GM13976 (cell line): ENCODE measurements at regions not wholly inside any gene's neighbourhood (a gene's known extent, or its start where the extent isn't known, plus 50 kb on each side); places are given as distances from the start of the nearest gene placed in this dataset.
"Not testable (repeated sequence)": the region's sequence is repeated elsewhere in the genome, so short reads cannot be mapped to it uniquely, and the experiment has no call there.

Experiments
- DNase-seq: peaks from one replicate; pipeline ENCODE4 v3.0.0; 2012; ENCODE audit warnings: low spot score
- in situ Hi-C: fragments of 300-500 bp; cut with MboI; formaldehyde crosslinking; loops from one replicate; pipeline ENCODE4 v1.12.0; 2022; ENCODE audit warnings: low sequenced_read_pairs, mixed read lengths, inconsistent platforms; ENCODE audit not compliant: unreplicated experiment
- TF ChIP-seq, protein P1 (sequence below): IDR thresholded peaks from 2 replicates; pipeline ENCODE4 v1.5.1; 2012; ENCODE audit warnings: borderline replicate concordance, mild to moderate bottlenecking; ENCODE audit not compliant: insufficient read depth; ENCODE audit errors: extremely low read depth, missing control alignments, control extremely low read depth

- in situ Hi-C loops: no loop called here
- DNase-seq: no peak
- TF ChIP-seq, protein P1, sequence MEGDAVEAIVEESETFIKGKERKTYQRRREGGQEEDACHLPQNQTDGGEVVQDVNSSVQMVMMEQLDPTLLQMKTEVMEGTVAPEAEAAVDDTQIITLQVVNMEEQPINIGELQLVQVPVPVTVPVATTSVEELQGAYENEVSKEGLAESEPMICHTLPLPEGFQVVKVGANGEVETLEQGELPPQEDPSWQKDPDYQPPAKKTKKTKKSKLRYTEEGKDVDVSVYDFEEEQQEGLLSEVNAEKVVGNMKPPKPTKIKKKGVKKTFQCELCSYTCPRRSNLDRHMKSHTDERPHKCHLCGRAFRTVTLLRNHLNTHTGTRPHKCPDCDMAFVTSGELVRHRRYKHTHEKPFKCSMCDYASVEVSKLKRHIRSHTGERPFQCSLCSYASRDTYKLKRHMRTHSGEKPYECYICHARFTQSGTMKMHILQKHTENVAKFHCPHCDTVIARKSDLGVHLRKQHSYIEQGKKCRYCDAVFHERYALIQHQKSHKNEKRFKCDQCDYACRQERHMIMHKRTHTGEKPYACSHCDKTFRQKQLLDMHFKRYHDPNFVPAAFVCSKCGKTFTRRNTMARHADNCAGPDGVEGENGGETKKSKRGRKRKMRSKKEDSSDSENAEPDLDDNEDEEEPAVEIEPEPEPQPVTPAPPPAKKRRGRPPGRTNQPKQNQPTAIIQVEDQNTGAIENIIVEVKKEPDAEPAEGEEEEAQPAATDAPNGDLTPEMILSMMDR: no peak
Observed at GRCh38 chr2:125341353-125341752, 1314.6 kb upstream of the GYPC start.

DNA sequence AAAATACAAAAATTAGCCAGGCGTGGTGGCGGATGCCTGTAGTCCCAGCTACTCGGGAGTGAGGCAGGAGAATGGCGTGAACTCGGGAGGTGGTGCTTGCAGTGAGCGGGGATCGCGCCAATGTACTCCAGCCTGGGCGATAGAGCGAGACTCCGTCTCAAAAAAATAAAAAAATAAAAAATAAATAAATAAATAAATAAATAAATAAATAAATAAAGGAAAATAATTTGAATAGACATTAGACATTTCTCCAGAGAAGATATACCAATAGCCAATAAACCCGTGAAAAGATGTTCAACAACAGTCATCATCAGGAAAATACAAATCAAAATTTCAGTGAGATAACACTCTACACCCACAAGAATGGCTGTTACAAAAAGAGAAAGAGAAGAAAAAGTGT lies 1302.4 kb upstream of the GYPC start:
- in situ Hi-C loops: not testable (repeated sequence)

GRCh38 chr2:125364192-125364983 lies 1291.6 kb upstream of the GYPC start:
- in situ Hi-C loops: no loop called here
- DNase-seq: no peak

More for the DNA sequence above, 1302.4 kb upstream of the GYPC start:
- DNase-seq: not testable (repeated sequence)

GRCh38 chr2:125364984-125365265 lies 1291.0 kb upstream of the GYPC start:
- in situ Hi-C loops: no loop called here
- TF ChIP-seq, protein P1: no peak
- DNase-seq: no peak

More at GRCh38 chr2:125364192-125364983, 1291.6 kb upstream of the GYPC start:
- TF ChIP-seq, protein P1: no peak

DNA sequence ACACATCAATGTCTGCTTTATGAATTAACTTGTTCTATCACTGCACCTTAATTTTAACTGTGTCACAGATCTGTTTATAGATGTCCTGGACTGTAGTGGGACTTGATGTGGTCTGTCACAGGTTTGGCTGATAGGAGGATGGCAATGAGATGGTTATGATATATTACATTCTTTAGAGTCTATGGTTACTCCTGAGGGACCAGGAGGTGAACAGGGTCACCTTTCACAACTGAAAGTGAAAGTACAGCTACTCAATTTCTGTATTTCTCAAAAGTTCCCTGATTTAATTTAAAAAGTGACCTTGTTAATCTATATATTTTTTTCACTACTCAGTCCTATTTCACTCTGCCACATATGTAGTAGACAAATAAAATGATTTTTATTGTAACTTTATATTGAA lies 1284.1 kb upstream of the GYPC start:
- TF ChIP-seq, protein P1: no peak
- no peak for DNase-seq
- in situ Hi-C loops: no loop called here

DNA sequence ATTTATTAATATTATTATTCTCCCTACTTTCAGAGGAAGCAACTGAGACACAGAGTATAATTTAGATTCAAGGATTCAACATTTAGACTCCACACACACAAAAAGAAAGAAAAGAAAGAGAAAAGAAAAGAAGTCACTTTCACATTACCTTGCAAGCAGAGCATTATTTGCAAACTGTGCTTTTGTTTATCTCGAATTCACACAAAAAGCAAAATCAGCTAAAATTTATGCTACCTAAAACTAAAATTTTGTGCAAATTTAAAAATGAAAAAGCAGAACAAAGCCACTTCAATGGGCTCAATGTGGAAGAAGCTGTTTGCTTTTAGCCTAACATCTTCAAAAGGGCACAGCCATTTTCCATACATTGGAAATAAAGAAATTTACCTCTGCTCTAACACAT lies 1282.7 kb upstream of the GYPC start:
- in situ Hi-C loops: no loop called here
- no peak for DNase-seq
- TF ChIP-seq, protein P1: no peak

- in situ Hi-C loops: no loop called here
- TF ChIP-seq, protein P1: no peak
- no peak for DNase-seq
Observed at GRCh38 chr2:125386074-125386473, 1269.9 kb upstream of the GYPC start.
